Loucy (cell line): ENCODE measurements at regions not wholly inside any gene's neighbourhood (a gene's known extent, or its start where the extent isn't known, plus 50 kb on each side); places are given as distances from the start of the nearest gene placed in this dataset.
A peak's percentile ranks its signal among the peaks of the same experiment; 100 is the strongest.

Experiments
- H2AFZ ChIP-seq: fragments of 200-600 bp; sonication (generic); 2 replicates; pipeline ENCODE4 v1.6.0; 2016; ENCODE audit warnings: antibody characterized with exemption, mild to moderate bottlenecking, low read length, moderate library complexity
- H3F3A ChIP-seq: fragments of 200-600 bp; 2 replicates; pipeline ENCODE4 v1.6.0; 2016; ENCODE audit warnings: antibody characterized with exemption, low read depth, mild to moderate bottlenecking
- H3K27me3 ChIP-seq: fragments of 200-600 bp; sonication (generic); 2 replicates; pipeline ENCODE4 v1.6.1; 2014; ENCODE audit warnings: low read length, mild to moderate bottlenecking; ENCODE audit not compliant: insufficient read depth, poor library complexity, severe bottlenecking
- H3K36me3 ChIP-seq: fragments of 200-600 bp; sonication (generic); 2 replicates; pipeline ENCODE4 v1.6.1; 2016; ENCODE audit warnings: low read length; ENCODE audit not compliant: insufficient read depth
- H3K4me1 ChIP-seq: fragments of 200-600 bp; sonication (generic); 2 replicates; pipeline ENCODE4 v1.5.1; 2014; ENCODE audit warnings: low read length, mild to moderate bottlenecking; ENCODE audit not compliant: insufficient read depth, poor library complexity, severe bottlenecking
- H3K4me2 ChIP-seq: fragments of 200-600 bp; sonication (generic); 2 replicates; pipeline ENCODE4 v1.6.0; 2014; ENCODE audit warnings: antibody characterized with exemption, low read length, low read depth, mild to moderate bottlenecking; ENCODE audit not compliant: poor library complexity, severe bottlenecking
- H3K4me3 ChIP-seq: fragments of 200-600 bp; sonication (generic); 2 replicates; pipeline ENCODE4 v1.5.1; 2014; ENCODE audit warnings: low read length, mild to moderate bottlenecking, mixed read lengths; ENCODE audit not compliant: poor library complexity, severe bottlenecking
- H3K79me2 ChIP-seq: fragments of 200-600 bp; sonication (generic); 2 replicates; pipeline ENCODE4 v1.6.1; 2014; ENCODE audit warnings: low read length; ENCODE audit not compliant: insufficient read depth
- H3K9ac ChIP-seq: fragments of 200-600 bp; sonication (generic); 2 replicates; pipeline ENCODE4 v1.6.0; 2014; ENCODE audit warnings: mild to moderate bottlenecking, low read depth, low read length, moderate library complexity; ENCODE audit not compliant: poor library complexity, severe bottlenecking
- H3K9me2 ChIP-seq: fragments of 200-600 bp; sonication (generic); replicated peaks from 2 replicates; pipeline ENCODE4 v1.6.1; 2016; ENCODE audit warnings: low read depth, low read length, mixed read lengths
- H3K9me3 ChIP-seq: fragments of 200-600 bp; sonication (generic); 2 replicates; pipeline ENCODE4 v1.6.1; 2014; ENCODE audit warnings: mild to moderate bottlenecking, antibody characterized with exemption, low read length, low read depth; ENCODE audit not compliant: insufficient read depth
- H4K20me1 ChIP-seq: fragments of 200-600 bp; sonication (generic); 2 replicates; pipeline ENCODE4 v1.6.0; 2014; ENCODE audit warnings: antibody characterized with exemption, low read length, mild to moderate bottlenecking; ENCODE audit not compliant: insufficient read depth, poor library complexity, severe bottlenecking
- CTCF ChIP-seq: fragments of 200-600 bp; sonication (generic); conservative IDR thresholded peaks from 2 replicates; pipeline ENCODE4 v1.5.1; 2014; ENCODE audit warnings: mild to moderate bottlenecking, antibody characterized with exemption, low read length
- EZH2phosphoT487 ChIP-seq: fragments of 200-600 bp; IDR thresholded peaks from 2 replicates; pipeline ENCODE4 v1.6.1; 2018; ENCODE audit warnings: antibody characterized with exemption, mild to moderate bottlenecking, moderate library complexity, borderline replicate concordance

GRCh38 chr13:105165449-105166125, 1369.9 kb downstream of the EFNB2 start:
- Histone ChIP-seq H3K79me2 (no peaks in the 10 kb centered on the region), H2AFZ (peak overlapping the region; percentile 73), H4K20me1 (no peaks in the 10 kb centered on the region), H3F3A (no peaks in the 10 kb centered on the region), H3K27me3 (no peaks in the 10 kb centered on the region), H3K9me3 (no peaks in the 10 kb centered on the region), H3K4me1 (peaks cover 22% of the 10 kb centered on the region), H3K9me2 (no peaks in the 10 kb centered on the region), H3K9ac (no peak overlapping the region), H3K36me3 (no peaks in the 10 kb centered on the region), H3K4me3 (peak overlapping the region; percentile 4), H3K4me2 (peak overlapping the region; percentile 53)
- TF ChIP-seq EZH2phosphoT487 (no peak), CTCF (no peak)

- Histone ChIP-seq H4K20me1 (no peaks in the 10 kb centered on the region), H3K4me2 (peak overlapping the region; percentile 23), H3K36me3 (no peaks in the 10 kb centered on the region), H3K9me2 (no peaks in the 10 kb centered on the region), H3F3A (no peaks in the 10 kb centered on the region), H3K9me3 (no peaks in the 10 kb centered on the region), H3K27me3 (no peaks in the 10 kb centered on the region), H3K79me2 (no peaks in the 10 kb centered on the region), H2AFZ (no peak overlapping the region), H3K9ac (no peak overlapping the region), H3K4me1 (peaks cover 15% of the 10 kb centered on the region), H3K4me3 (no peak overlapping the region)
- TF ChIP-seq EZH2phosphoT487: no peak
- no peak for TF ChIP-seq CTCF
These were observed 1375.6 kb downstream of the EFNB2 start for GRCh38 chr13:105159841-105160240.

GRCh38 chr13:105153611-105154010, 1381.9 kb downstream of the EFNB2 start:
- no peak for TF ChIP-seq EZH2phosphoT487
- TF ChIP-seq CTCF: no peak
- Histone ChIP-seq H2AFZ (no peak overlapping the region), H3K9ac (no peak overlapping the region), H3K4me2 (no peak overlapping the region), H3F3A (no peaks in the 10 kb centered on the region), H4K20me1 (no peaks in the 10 kb centered on the region), H3K27me3 (no peaks in the 10 kb centered on the region), H3K79me2 (no peaks in the 10 kb centered on the region), H3K9me3 (no peaks in the 10 kb centered on the region), H3K9me2 (no peaks in the 10 kb centered on the region), H3K4me1 (peaks cover 7% of the 10 kb centered on the region), H3K4me3 (no peak overlapping the region), H3K36me3 (no peaks in the 10 kb centered on the region)
